ENCODE measurements at regions not wholly inside any gene's neighbourhood (a gene's known extent, or its start where the extent isn't known, plus 50 kb on each side); places are given as distances from the start of the nearest gene placed in this dataset.

- no peak overlapping the region for H3K56ac ChIP-seq (ENCODE audit: insufficient read length, low read depth, low read length)
- no peak overlapping the region for H3K14ac ChIP-seq (ENCODE audit: insufficient read depth, low read length)
- H3K27me3 ChIP-seq (ENCODE audit: insufficient read depth, low read length), result no peaks in the 10 kb centered on the region
- no peak for TF ChIP-seq CTCF (conservative IDR thresholded peaks at IDR 0.05)
- H3K79me2 ChIP-seq (ENCODE audit: insufficient read depth, low read length), result no peaks in the 10 kb centered on the region
- H3K36me3 Mint-ChIP-seq (ENCODE audit: insufficient read depth in 1 of 3, low read depth in 3 of 3), result no peaks in the 10 kb centered on the region
- no peaks in the 10 kb centered on the region for H4K20me1 ChIP-seq (ENCODE audit: control insufficient read depth, insufficient read depth, insufficient read length)
- H3K27me3 Mint-ChIP-seq (ENCODE audit: low read depth), result peaks cover 6% of the 10 kb centered on the region
- H3K18ac ChIP-seq (ENCODE audit: insufficient read length, low read depth, low read length), result no peak overlapping the region
- no peak overlapping the region for H3T11ph ChIP-seq (ENCODE audit: low read length)
- H2BK5ac ChIP-seq (ENCODE audit: insufficient read length, low read length), result no peak overlapping the region
- H3K23me2 ChIP-seq (ENCODE audit: insufficient read length, low read depth, low read length, poor library complexity, severe bottlenecking), result no peaks in the 10 kb centered on the region
- H3K9ac ChIP-seq (ENCODE audit: extremely low read depth, insufficient read length, low read length), result no peak overlapping the region
- no peak overlapping the region for H3K23ac ChIP-seq (ENCODE audit: insufficient read length, low read depth, low read length)
- no peak overlapping the region for H2AFZ ChIP-seq (ENCODE audit: low read length)
- no peak overlapping the region for H3K4ac ChIP-seq (ENCODE audit: low read depth, low read length)
- H3K27ac ChIP-seq (ENCODE audit: insufficient read length, low read depth, low read length), result no peak overlapping the region
- no peak overlapping the region for H2AK5ac ChIP-seq (ENCODE audit: insufficient read length, low read length)
- no peak overlapping the region for H4K5ac ChIP-seq (ENCODE audit: insufficient read length, low read depth, low read length)
- H3K4me1 Mint-ChIP-seq, result peaks cover 12 to 17% of the 10 kb centered on the region in 2 experiments
- H4K91ac ChIP-seq (ENCODE audit: insufficient read length, low read depth, low read length), result no peak overlapping the region
- H3K79me1 ChIP-seq (ENCODE audit: insufficient read depth, low read depth, low read length, poor library complexity, severe bottlenecking), result no peaks in the 10 kb centered on the region
- no peaks in the 10 kb centered on the region for H3K9me3 ChIP-seq (ENCODE audit: control insufficient read depth, low read depth, low read length)
- H3K27ac Mint-ChIP-seq, result no peak overlapping the region; a peak in 3 of 7 replicates
- H3K9me3 Mint-ChIP-seq, result no peaks in the 10 kb centered on the region; a peak in 1 of 5 replicates
- H2BK15ac ChIP-seq (ENCODE audit: low read depth, low read length), result no peak overlapping the region
- WGBS (ENCODE audit: extremely low coverage, insufficient read length, low lambda C conversion rate), result no CpG with 5 or more reads among the region's 9 CpGs
- no peak overlapping the region for H3K4me2 ChIP-seq (ENCODE audit: insufficient read depth, insufficient read length, low read length)
- DNase-seq, result peak; percentile 10
- H2BK120ac ChIP-seq (ENCODE audit: low read depth, low read length, poor library complexity, severe bottlenecking), result no peak overlapping the region
- H3K4me1 ChIP-seq (ENCODE audit: insufficient read depth, low read length), result no peaks in the 10 kb centered on the region
- no peak overlapping the region for H4K8ac ChIP-seq (replicated peaks; ENCODE audit: insufficient read length, low read depth, low read length)
- no peak overlapping the region for H2BK12ac ChIP-seq (ENCODE audit: insufficient read length, low read depth, low read length)
- no peak overlapping the region for H2BK20ac ChIP-seq (ENCODE audit: low read depth, low read length, poor library complexity, severe bottlenecking)
- no peak overlapping the region for H3K4me3 Mint-ChIP-seq
Observed at GRCh38 chr12:128091951-128092382, 175.0 kb upstream of the TMEM132C start.

Measured in H9 (cell line).